HG02870 (cell line): ENCODE measurements at regions not wholly inside any gene's neighbourhood (a gene's known extent, or its start where the extent isn't known, plus 50 kb on each side); places are given as distances from the start of the nearest gene placed in this dataset.
"Not testable (repeated sequence)": the region's sequence is repeated elsewhere in the genome, so short reads cannot be mapped to it uniquely, and the experiment has no call there.

Experiments
- ATAC-seq: cut with Tn5 transposase; IDR thresholded peaks from one replicate; pipeline ENCODE4 v1.9.1; 2021; ENCODE audit warnings: mild to moderate bottlenecking, moderate library complexity; ENCODE audit not compliant: unreplicated experiment

DNA sequence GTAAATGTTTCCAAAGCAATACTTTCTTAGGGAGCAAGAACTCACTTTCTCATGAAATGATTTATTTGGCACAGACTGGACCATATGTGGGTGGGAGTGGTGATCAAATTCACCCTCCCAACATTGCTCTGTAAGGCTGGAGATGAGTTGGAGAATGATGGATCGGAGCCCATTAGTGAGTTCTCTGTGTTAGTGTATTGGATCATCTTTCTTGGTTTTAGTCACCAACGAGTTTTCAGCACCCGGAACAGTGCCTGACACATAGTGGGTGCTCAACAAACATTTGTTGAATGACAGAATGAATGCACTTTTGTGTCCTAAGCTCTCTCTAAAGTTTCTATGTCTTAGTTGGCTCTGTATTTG is 104.5 kb upstream of the FAM20A start:
- no peak for ATAC-seq

- no peak for ATAC-seq
Observed at GRCh38 chr17:68704871-68705713, 103.9 kb upstream of the FAM20A start.

DNA sequence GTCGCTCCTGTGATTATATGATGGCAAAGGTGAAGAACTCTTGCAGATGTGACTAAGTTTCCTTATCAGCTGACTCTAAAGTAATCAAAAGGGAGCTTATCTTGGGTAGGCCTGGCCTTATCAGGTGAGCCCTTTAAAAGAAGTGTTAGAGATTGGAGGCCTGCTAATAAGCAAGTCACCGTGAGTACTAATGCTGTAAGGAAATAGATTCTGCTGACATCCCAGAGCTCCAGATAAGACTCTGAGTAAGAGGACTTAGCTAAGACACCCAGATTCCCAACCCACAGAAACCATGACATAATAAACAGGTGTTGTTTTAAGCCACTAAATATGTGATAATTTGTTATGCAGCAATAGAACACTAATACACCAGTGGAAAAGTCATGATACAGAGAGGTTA is 99.9 kb upstream of the FAM20A start:
- ATAC-seq = no peak

DNA sequence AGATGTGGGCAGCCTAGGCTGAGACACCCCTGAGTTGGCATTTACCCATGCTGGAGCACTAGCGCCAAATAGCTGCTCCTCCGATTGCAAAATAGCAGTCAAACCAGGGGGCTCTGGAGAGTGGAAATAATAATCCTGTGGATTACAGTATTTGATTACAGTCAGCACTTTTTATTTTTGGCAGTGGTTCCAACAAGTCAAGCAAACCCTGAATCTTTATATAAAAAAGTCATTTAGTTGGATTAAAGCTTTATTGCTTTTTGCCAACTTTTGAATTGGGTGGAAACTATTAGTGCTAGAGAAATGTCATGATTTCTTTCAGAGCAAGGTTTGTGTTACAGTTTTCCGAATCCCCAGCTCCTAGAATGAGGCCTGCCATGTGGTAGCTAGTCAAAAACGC is 99.3 kb upstream of the FAM20A start:
- no peak for ATAC-seq

GRCh38 chr17:68699936-68700335 is 98.8 kb upstream of the FAM20A start:
- no peak for ATAC-seq

DNA sequence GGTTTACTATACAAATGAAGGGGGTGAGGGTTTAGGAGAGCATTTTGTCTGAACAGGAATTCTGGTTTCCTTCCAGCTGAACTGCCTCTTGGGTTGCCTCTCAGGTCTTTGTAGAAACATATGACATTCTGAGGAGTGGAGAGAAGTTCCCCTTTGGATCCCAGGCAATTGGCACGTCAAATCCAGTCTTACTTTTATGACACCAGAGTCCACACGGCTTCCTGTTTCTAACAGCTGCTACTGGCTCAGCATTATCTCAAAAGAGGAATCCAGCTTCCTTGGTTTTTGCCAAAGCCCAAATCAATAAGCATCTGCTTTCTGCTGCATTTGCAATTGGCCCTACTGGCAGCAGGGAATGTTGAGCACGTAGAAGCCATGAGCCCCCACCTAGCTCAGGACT is 97.6 kb upstream of the FAM20A start:
- ATAC-seq = no peak

DNA sequence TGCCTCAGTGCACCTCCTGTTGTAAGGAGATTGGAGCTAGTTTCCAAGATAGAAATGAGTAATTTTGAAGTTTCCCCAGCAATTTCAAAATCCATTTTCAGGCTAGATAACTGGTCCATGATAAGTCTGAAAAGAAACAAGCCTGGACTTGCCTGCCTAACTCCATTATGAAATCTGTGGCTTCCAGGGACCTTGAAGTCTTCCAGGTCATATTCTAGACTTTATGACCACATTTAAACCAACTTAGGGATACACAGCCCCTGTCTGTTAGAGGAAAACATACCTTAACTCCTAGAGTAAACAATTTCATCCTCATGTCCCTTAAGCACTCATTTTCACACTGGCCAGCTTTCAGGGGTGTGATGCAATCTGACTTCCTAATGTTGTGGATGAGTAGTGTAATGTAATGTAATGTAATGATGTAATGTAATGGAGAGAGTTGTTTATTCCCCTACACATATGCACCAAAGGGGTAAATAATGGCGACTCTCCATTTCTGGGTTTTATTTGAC is 96.7 kb upstream of the FAM20A start:
- ATAC-seq = no peak

- no peak for ATAC-seq
Observed at GRCh38 chr17:68695659-68696058, 94.5 kb upstream of the FAM20A start.

DNA sequence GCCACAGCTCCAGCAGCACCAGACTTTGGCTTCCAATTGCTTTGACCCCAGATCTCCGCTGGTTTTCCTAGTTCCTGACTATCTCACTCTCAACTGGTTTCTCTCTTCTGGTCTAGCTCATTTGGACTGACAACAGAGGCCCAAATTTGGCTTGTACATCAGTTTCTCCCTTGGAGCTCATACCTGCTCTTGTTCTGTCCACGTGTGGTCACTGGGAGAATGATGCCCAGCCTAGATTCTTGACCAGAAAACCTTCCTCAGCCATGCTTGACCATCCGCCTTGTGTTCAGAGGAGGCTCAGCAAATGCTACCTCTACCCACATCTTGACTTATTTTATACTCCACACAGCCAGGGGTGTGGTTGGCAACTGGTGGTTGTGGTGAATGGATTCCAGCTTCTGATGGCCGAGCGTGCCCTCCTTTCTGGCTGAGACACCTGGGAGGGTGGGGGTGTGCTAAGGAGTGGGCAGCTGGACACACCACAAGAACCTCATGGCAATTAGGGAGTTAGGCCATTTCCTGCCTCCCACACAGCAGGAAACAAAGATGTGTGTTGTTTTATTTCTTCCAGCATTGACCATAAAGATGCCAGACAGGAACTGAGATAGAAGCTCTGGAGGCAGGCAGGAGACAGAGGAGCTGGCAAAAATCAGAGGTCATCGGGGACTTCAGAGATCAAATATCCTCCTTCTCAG is 93.8 kb upstream of the FAM20A start:
- ATAC-seq = no peak

DNA sequence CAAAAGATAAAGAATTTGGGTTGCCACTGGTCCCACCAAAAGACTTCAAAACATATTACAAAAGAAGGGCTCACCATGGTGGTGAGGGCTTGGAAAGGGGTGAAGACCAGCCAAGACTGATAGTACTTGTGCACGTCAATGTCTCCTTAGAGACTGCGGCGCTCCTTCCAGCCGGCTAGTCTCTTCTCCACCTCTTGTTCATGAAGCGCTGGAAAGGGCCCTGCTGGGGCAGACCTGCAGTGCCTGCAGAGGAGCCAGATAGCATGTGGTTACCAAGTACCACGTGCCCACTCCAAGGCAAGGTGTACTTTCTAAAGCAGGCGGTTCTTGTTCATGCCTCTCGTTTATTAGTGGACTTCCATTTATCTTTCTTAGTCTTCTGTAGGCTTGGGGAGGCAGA is 92.7 kb upstream of the FAM20A start:
- no peak for ATAC-seq

GRCh38 chr17:68693466-68693865 is 92.3 kb upstream of the FAM20A start:
- ATAC-seq = no peak

DNA sequence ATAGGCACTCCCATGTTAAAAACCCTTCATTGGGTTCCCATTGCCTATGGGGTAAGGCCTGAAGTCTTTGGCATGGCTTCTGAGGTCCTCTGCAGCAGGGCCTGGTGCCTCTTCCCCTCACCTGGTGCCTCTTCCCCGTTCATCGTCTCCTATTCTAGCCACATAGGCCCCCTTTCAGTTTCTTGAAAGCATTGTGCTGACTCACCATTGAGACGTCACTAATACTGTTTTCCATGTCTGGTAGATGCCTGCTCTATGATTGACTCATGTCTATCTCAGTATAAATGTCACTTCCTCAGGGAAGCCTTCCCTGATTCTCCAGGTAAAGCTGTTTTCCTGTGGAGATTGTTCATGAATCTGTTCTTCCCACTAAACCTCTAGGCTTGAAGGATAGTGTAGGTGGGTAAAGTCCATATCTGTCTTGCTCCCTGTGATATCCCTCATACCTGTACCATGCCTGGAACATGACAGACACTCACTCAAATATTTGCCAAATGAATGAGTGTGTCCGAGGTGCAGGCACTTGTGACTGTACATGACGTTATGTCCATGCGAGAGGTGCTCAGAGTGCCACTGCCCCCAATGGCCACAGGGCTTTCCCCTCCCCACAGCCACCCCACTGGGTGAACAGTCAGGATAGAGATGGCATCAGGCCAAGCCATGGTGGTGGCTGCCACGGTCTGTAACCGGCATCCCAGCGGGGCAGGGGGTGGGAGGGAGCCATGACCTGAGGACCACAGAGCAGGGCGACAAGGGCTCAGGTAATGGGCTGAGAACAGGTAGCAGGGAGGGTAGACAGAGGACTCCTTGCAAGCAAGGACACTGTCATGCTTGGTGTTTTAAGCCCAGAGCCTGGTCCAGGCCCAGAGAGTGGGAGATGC is 85.2 kb upstream of the FAM20A start:
- ATAC-seq = no peak

GRCh38 chr17:68684949-68685357 is 83.8 kb upstream of the FAM20A start:
- ATAC-seq = no peak

GRCh38 chr17:68682903-68683302 is 81.7 kb upstream of the FAM20A start:
- ATAC-seq = no peak

DNA sequence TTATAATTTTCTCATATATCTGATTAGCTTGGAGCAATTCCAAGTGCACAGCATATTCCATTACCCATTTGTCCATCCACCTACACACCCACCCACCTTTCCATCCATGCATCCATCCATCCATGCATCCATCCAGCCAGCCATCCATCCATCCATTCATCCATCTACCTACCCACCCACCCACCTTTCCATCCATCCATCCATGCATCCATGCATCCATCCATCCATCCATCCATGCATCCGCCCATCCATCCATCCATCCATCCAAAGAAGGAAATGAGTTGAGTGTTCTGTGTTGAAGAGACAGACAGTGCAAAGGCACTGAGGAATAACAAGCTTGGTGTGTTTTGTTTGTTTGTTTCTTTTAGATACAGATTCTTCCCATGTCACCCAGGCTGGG is 78.7 kb upstream of the FAM20A start:
- ATAC-seq = no peak

GRCh38 chr17:68676856-68677255 is 75.7 kb upstream of the FAM20A start:
- no peak for ATAC-seq

GRCh38 chr17:68675723-68676122 is 74.6 kb upstream of the FAM20A start:
- ATAC-seq = no peak

DNA sequence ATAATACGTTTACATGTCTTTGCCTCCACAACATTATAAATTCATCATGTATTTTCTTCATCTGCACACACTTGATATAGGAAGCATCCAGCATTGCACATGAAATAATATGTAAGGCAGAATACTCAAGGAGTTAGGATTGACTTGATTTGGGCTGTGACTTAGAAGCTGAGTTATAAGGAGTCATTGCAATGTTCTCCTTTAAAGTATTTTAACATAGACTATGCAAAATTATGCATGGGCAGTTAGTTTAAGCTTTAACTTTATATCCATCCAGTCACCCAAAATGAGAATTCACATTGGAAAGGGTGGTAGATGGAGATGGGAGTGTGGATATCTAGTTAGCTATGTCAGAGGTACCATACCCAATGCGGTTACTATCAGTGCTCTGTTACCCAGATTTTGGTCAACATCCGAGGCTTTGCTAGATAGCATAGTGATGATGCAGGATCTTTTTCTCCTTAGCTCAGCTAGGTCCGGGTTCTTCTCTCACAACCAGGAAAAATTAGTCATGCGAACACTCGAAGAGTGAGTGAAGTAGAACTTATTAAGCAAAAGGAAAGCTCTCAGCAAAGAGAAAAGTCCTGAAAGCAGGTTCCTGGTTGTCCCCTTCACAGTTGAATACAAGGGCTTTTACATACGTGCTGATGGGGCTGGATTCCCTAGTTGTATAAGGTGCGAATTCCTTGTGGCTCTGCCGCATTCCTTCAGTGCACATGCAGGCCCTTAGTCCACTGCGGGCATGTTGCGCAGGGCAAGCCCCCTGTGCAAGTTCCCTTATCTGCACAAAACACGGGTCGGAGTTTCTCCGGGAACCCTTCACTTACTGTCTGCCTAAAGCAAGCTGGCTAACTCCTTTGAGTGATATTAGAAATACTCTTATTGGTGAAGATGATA is 73.1 kb upstream of the FAM20A start:
- ATAC-seq = no peak

GRCh38 chr17:68670967-68671693 is 70.0 kb upstream of the FAM20A start:
- ATAC-seq = no peak

DNA sequence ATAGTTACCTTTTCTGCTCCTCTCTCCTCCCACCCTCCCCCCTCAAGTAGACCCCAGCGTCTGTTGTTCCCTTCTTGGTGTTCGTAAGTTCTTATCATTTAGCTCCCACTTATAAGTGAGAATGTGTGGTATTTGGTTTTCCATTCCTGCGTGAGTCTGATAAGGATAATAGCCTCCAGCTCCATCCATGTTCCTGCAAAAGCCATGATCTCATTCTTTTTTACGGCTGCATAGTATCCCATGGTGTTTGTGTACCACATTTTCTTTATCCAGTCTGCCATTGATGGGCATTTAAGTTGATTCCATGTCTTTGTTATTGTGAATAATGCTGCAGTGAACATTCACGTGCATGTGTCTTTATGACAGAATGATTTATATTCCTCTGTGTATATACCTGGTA is 65.3 kb upstream of the FAM20A start:
- not testable (repeated sequence) for ATAC-seq
